22Rv1 (cell line): ENCODE measurements at regions not wholly inside any gene's neighbourhood (a gene's known extent, or its start where the extent isn't known, plus 50 kb on each side); places are given as distances from the start of the nearest gene placed in this dataset.

Experiments
- ZFX ChIP-seq: fragments of 450-650 bp; IDR thresholded peaks from 2 replicates; pipeline ENCODE4 v1.6.1; 2017; ENCODE audit warnings: antibody characterized with exemption, borderline replicate concordance
- TF ChIP-seq, protein P1 (sequence below): fragments of 450-650 bp; IDR thresholded peaks from 2 replicates; pipeline ENCODE4 v1.5.1; 2017; ENCODE audit warnings: mild to moderate bottlenecking

DNA sequence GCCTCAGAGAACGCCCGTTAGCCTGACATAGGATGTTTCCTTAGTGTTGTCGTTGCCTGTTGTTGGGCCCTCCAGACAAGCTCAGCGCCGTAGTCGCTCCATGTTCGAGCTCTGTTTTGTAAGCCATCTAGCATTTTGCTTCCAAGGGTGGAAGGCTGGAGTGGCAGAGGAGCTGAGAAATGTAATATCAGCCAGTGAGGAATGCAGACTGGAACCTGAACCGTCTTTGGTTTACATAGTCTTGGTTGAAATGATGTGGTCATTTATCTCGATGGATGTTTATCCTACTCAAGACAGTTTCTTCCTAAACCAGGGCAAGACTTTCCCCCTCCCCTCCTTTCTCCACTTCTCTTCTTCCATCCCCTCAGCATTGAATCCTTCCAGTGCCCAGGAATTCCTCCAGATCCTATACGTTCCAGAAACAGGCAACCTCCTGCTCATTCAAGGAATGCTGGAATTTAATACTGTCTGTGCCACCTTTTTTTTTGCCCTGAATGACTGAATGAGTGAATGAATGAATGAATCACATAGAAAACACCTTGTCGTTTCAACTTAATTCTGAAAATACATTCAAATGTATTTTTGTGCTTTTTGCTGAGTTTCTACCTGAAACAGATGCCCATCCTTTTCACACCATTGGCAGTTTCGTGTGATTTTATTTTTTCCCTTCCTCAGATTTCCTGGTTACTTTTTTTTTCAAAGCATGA lies 109.5 kb upstream of the MBNL2 start:
- TF ChIP-seq, protein P1, sequence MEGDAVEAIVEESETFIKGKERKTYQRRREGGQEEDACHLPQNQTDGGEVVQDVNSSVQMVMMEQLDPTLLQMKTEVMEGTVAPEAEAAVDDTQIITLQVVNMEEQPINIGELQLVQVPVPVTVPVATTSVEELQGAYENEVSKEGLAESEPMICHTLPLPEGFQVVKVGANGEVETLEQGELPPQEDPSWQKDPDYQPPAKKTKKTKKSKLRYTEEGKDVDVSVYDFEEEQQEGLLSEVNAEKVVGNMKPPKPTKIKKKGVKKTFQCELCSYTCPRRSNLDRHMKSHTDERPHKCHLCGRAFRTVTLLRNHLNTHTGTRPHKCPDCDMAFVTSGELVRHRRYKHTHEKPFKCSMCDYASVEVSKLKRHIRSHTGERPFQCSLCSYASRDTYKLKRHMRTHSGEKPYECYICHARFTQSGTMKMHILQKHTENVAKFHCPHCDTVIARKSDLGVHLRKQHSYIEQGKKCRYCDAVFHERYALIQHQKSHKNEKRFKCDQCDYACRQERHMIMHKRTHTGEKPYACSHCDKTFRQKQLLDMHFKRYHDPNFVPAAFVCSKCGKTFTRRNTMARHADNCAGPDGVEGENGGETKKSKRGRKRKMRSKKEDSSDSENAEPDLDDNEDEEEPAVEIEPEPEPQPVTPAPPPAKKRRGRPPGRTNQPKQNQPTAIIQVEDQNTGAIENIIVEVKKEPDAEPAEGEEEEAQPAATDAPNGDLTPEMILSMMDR, result no peak
- no peak for TF ChIP-seq ZFX
